MM.1S (cell line): ENCODE measurements at regions not wholly inside any gene's neighbourhood (a gene's known extent, or its start where the extent isn't known, plus 50 kb on each side); places are given as distances from the start of the nearest gene placed in this dataset.

Experiments used
- DNase-seq: peaks from one replicate; pipeline ENCODE4 v3.0.0-alpha.2; 2015
- H2AFZ ChIP-seq: fragments of 300-600 bp; sonication (generic); 2 replicates; pipeline ENCODE4 v1.6.0; 2016; ENCODE audit warnings: antibody characterized with exemption, low read length
- H3F3A ChIP-seq: fragments of 300-600 bp; sonication (generic); 2 replicates; pipeline ENCODE4 v1.6.1; 2016; ENCODE audit warnings: mild to moderate bottlenecking, antibody characterized with exemption, low read length, moderate library complexity, mixed read lengths; ENCODE audit not compliant: insufficient read depth
- H3K27ac ChIP-seq: fragments of 300-600 bp; sonication (generic); 2 replicates; pipeline ENCODE4 v1.5.1; 2016; ENCODE audit warnings: mild to moderate bottlenecking, low read length
- H3K27me3 ChIP-seq: fragments of 300-600 bp; sonication (generic); replicated peaks from 2 replicates; pipeline ENCODE4 v1.6.0; 2016; ENCODE audit warnings: low read length; ENCODE audit not compliant: insufficient read depth
- H3K36me3 ChIP-seq: fragments of 300-600 bp; sonication (generic); replicated peaks from 2 replicates; pipeline ENCODE4 v1.6.1; 2016; ENCODE audit warnings: mild to moderate bottlenecking, low read length, mixed read lengths; ENCODE audit not compliant: insufficient read depth
- H3K4me1 ChIP-seq: fragments of 300-600 bp; sonication (generic); 2 replicates; pipeline ENCODE4 v1.6.1; 2016; ENCODE audit warnings: low read length, mixed read lengths
- H3K4me2 ChIP-seq: fragments of 300-600 bp; sonication (generic); 2 replicates; pipeline ENCODE4 v1.6.0; 2016; ENCODE audit warnings: low read depth, low read length
- H3K4me3 ChIP-seq: fragments of 300-600 bp; sonication (generic); 2 replicates; pipeline ENCODE4 v1.5.1; 2016; ENCODE audit warnings: low read length, mixed read lengths
- H3K79me2 ChIP-seq: fragments of 300-600 bp; sonication (generic); 2 replicates; pipeline ENCODE4 v1.6.1; 2016; ENCODE audit warnings: mixed run types, low read length, mixed read lengths
- H3K9ac ChIP-seq: fragments of 300-600 bp; sonication (generic); 2 replicates; pipeline ENCODE4 v1.6.1; 2016; ENCODE audit warnings: low read length, mixed read lengths
- H3K9me2 ChIP-seq: fragments of 300-600 bp; sonication (generic); replicated peaks from 2 replicates; pipeline ENCODE4 v1.6.1; 2016; ENCODE audit warnings: mild to moderate bottlenecking, low read length, mixed read lengths; ENCODE audit not compliant: insufficient read depth
- H3K9me3 ChIP-seq: fragments of 300-600 bp; sonication (generic); replicated peaks from 2 replicates; pipeline ENCODE4 v1.6.1; 2016; ENCODE audit warnings: mild to moderate bottlenecking, low read length, mixed read lengths; ENCODE audit not compliant: insufficient read depth
- H4K20me1 ChIP-seq: fragments of 300-600 bp; sonication (generic); 2 replicates; pipeline ENCODE4 v1.6.1; 2016; ENCODE audit warnings: mild to moderate bottlenecking, low read length, moderate library complexity, mixed read lengths; ENCODE audit not compliant: insufficient read depth
- EZH2 ChIP-seq: fragments of 300-600 bp; sonication (generic); optimal IDR thresholded peaks from 2 replicates; pipeline ENCODE3; 2017; ENCODE audit warnings: low read depth, mild to moderate bottlenecking, antibody characterized with exemption, low read length, mixed read lengths
- EZH2phosphoT487 ChIP-seq: fragments of 300-600 bp; sonication (generic); IDR thresholded peaks from 2 replicates; pipeline ENCODE4 v1.6.1; 2018; ENCODE audit warnings: antibody characterized with exemption, low read length
- TF ChIP-seq, protein P1 (sequence below): fragments of 300-600 bp; sonication (generic); IDR thresholded peaks from 2 replicates; pipeline ENCODE4 v1.5.1; 2016; ENCODE audit warnings: antibody characterized with exemption, low read length, mixed read lengths

DNA sequence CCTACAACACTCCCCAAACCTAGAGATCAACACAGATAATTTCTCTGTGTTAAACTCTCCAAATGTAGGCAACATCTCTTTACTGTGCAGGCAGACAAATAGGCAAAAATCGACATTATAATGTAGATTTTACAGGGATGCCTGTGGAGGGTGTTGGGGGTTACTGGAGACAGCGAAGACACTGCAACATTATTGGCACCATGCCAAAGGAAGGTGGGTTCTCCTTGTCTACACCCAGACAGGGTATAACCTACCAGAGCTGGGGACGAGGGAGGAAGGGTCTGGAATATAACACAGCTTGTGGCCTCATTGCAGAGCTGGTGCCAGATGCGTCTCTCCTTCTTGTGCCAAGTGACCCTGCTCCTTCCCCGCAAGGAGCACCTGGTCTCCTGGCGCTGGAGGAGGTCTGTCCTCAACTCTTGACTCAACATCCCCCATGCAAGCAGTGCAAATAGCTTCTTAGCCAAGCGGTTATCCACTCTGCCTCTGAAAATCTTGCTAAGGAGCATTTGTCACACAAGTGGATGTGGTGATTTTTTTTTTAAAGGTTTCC is 404.0 kb downstream of the PRDM2 start:
- Histone ChIP-seq H3K36me3 (no peaks in the 10 kb centered on the region), H3K9me3 (no peaks in the 10 kb centered on the region), H3K9me2 (no peaks in the 10 kb centered on the region), H3K27ac (no peak overlapping the region), H3K4me1 (peaks cover 12% of the 10 kb centered on the region), H4K20me1 (no peaks in the 10 kb centered on the region), H3K27me3 (no peaks in the 10 kb centered on the region), H3F3A (no peaks in the 10 kb centered on the region), H3K79me2 (no peaks in the 10 kb centered on the region), H3K4me3 (no peak overlapping the region), H3K4me2 (no peak overlapping the region), H3K9ac (no peak overlapping the region), H2AFZ (no peak overlapping the region)
- DNase-seq, result no peak
- TF ChIP-seq EZH2phosphoT487 (no peak), EZH2 (no peak)
- TF ChIP-seq, protein P1, sequence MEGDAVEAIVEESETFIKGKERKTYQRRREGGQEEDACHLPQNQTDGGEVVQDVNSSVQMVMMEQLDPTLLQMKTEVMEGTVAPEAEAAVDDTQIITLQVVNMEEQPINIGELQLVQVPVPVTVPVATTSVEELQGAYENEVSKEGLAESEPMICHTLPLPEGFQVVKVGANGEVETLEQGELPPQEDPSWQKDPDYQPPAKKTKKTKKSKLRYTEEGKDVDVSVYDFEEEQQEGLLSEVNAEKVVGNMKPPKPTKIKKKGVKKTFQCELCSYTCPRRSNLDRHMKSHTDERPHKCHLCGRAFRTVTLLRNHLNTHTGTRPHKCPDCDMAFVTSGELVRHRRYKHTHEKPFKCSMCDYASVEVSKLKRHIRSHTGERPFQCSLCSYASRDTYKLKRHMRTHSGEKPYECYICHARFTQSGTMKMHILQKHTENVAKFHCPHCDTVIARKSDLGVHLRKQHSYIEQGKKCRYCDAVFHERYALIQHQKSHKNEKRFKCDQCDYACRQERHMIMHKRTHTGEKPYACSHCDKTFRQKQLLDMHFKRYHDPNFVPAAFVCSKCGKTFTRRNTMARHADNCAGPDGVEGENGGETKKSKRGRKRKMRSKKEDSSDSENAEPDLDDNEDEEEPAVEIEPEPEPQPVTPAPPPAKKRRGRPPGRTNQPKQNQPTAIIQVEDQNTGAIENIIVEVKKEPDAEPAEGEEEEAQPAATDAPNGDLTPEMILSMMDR, result no peak

- no peak overlapping the region for H3K9ac ChIP-seq
- no peaks in the 10 kb centered on the region for H3K9me2 ChIP-seq
- H3K9me3 ChIP-seq, result no peaks in the 10 kb centered on the region
- H3K4me2 ChIP-seq, result no peak overlapping the region
- no peaks in the 10 kb centered on the region for H3K27me3 ChIP-seq
- H4K20me1 ChIP-seq, result no peaks in the 10 kb centered on the region
- no peak overlapping the region for H3K4me3 ChIP-seq
- peaks cover 12% of the 10 kb centered on the region for H3K4me1 ChIP-seq
- no peaks in the 10 kb centered on the region for H3K79me2 ChIP-seq
- DNase-seq, result no peak
- H3F3A ChIP-seq, result no peaks in the 10 kb centered on the region
- no peak overlapping the region for H2AFZ ChIP-seq
- no peak overlapping the region for H3K27ac ChIP-seq
- no peaks in the 10 kb centered on the region for H3K36me3 ChIP-seq
- TF ChIP-seq, protein P1, result no peak
- TF ChIP-seq EZH2 (no peak), EZH2phosphoT487 (no peak)
These were observed 406.1 kb downstream of the PRDM2 start for GRCh38 chr1:14106126-14106525.

- Histone ChIP-seq H3K9ac (no peak overlapping the region), H3K4me1 (peaks cover 12% of the 10 kb centered on the region), H3K4me3 (no peak overlapping the region), H2AFZ (no peak overlapping the region), H3K9me2 (no peaks in the 10 kb centered on the region), H4K20me1 (no peaks in the 10 kb centered on the region), H3K4me2 (no peak overlapping the region), H3K79me2 (no peaks in the 10 kb centered on the region), H3K27me3 (no peaks in the 10 kb centered on the region), H3K9me3 (no peaks in the 10 kb centered on the region), H3K27ac (no peak overlapping the region), H3F3A (no peaks in the 10 kb centered on the region), H3K36me3 (no peaks in the 10 kb centered on the region)
- DNase-seq, result no peak
- TF ChIP-seq EZH2, result no peak
- TF ChIP-seq, protein P1, result no peak
- TF ChIP-seq EZH2phosphoT487, result no peak
These were observed 406.8 kb downstream of the PRDM2 start for GRCh38 chr1:14106679-14107313.
